H9 (cell line): ENCODE measurements at regions not wholly inside any gene's neighbourhood (a gene's known extent, or its start where the extent isn't known, plus 50 kb on each side); places are given as distances from the start of the nearest gene placed in this dataset.

Experiments used
- DNase-seq: peaks from one replicate; pipeline ENCODE4 v3.0.0-alpha.2; 2017
- H2AFZ ChIP-seq: one replicate; pipeline ENCODE4 v1.6.1; 2013; ENCODE audit warnings: mild to moderate bottlenecking, low read length, control low read depth, moderate library complexity
- H2AK5ac ChIP-seq: 2 replicates; pipeline ENCODE4 v1.6.1; 2013; ENCODE audit warnings: low read length, control low read depth, mixed read lengths; ENCODE audit not compliant: insufficient read length
- H2BK120ac ChIP-seq: one replicate; pipeline ENCODE4 v1.6.1; 2013; ENCODE audit warnings: low read depth, mild to moderate bottlenecking, low read length, control low read depth, inconsistent platforms; ENCODE audit not compliant: poor library complexity, severe bottlenecking
- H2BK12ac ChIP-seq: 2 replicates; pipeline ENCODE4 v1.6.1; 2013; ENCODE audit warnings: low read length, control low read depth, mixed read lengths, low read depth; ENCODE audit not compliant: insufficient read length
- H2BK15ac ChIP-seq: 2 replicates; pipeline ENCODE4 v1.6.1; 2013; ENCODE audit warnings: low read depth, low read length, control low read depth
- H2BK20ac ChIP-seq: one replicate; pipeline ENCODE4 v1.6.1; 2013; ENCODE audit warnings: low read depth, mild to moderate bottlenecking, low read length, control low read depth, inconsistent platforms; ENCODE audit not compliant: poor library complexity, severe bottlenecking
- H2BK5ac ChIP-seq: 2 replicates; pipeline ENCODE4 v1.6.1; 2013; ENCODE audit warnings: low read length, control low read depth, mixed read lengths; ENCODE audit not compliant: insufficient read length
- H3K14ac ChIP-seq: 2 replicates; pipeline ENCODE4 v1.6.1; 2013; ENCODE audit warnings: low read length, control low read depth; ENCODE audit not compliant: insufficient read depth
- H3K18ac ChIP-seq: 2 replicates; pipeline ENCODE4 v1.6.1; 2013; ENCODE audit warnings: low read depth, mild to moderate bottlenecking, mixed read lengths, low read length, control low read depth; ENCODE audit not compliant: insufficient read length
- H3K23ac ChIP-seq: 2 replicates; pipeline ENCODE4 v1.6.1; 2013; ENCODE audit warnings: low read length, control low read depth, mixed read lengths, low read depth; ENCODE audit not compliant: insufficient read length
- H3K23me2 ChIP-seq: 2 replicates; pipeline ENCODE4 v1.6.1; 2013; ENCODE audit warnings: low read depth, mild to moderate bottlenecking, mixed read lengths, low read length, control low read depth; ENCODE audit not compliant: insufficient read length, poor library complexity, severe bottlenecking
- H3K27ac ChIP-seq: 2 replicates; pipeline ENCODE4 v1.5.1; 2013; ENCODE audit warnings: low read length, control low read depth, mixed read lengths, low read depth; ENCODE audit not compliant: insufficient read length
- H3K27me3 ChIP-seq: 2 replicates; pipeline ENCODE4 v1.6.1; 2013; ENCODE audit warnings: low read length, control low read depth, inconsistent platforms; ENCODE audit not compliant: insufficient read depth
- H3K4ac ChIP-seq: 2 replicates; pipeline ENCODE4 v1.6.1; 2013; ENCODE audit warnings: low read depth, mild to moderate bottlenecking, control low read depth, inconsistent platforms, low read length, moderate library complexity
- H3K4me1 ChIP-seq: 2 replicates; pipeline ENCODE4 v1.6.1; 2013; ENCODE audit warnings: low read length, control low read depth, inconsistent platforms; ENCODE audit not compliant: insufficient read depth
- H3K4me2 ChIP-seq: 2 replicates; pipeline ENCODE4 v1.6.1; 2013; ENCODE audit warnings: low read length, control low read depth, mixed read lengths; ENCODE audit not compliant: insufficient read length, insufficient read depth
- H3K56ac ChIP-seq: 2 replicates; pipeline ENCODE4 v1.6.1; 2013; ENCODE audit warnings: low read depth, mild to moderate bottlenecking, mixed read lengths, low read length, control low read depth; ENCODE audit not compliant: insufficient read length
- H3K79me1 ChIP-seq: 2 replicates; pipeline ENCODE4 v1.6.1; 2013; ENCODE audit warnings: low read depth, mild to moderate bottlenecking, moderate library complexity, low read length, control low read depth, inconsistent platforms; ENCODE audit not compliant: insufficient read depth, poor library complexity, severe bottlenecking
- H3K79me2 ChIP-seq: 2 replicates; pipeline ENCODE4 v1.6.1; 2013; ENCODE audit warnings: low read length, control low read depth, inconsistent platforms; ENCODE audit not compliant: insufficient read depth
- H3K9ac ChIP-seq: 2 replicates; pipeline ENCODE4 v1.6.1; 2013; ENCODE audit warnings: low read length, control low read depth, mixed read lengths; ENCODE audit not compliant: insufficient read length; ENCODE audit errors: extremely low read depth
- H3K9me3 ChIP-seq: one replicate; pipeline ENCODE4 v1.6.1; 2013; ENCODE audit warnings: low read depth, low read length, inconsistent platforms; ENCODE audit not compliant: control insufficient read depth
- H3T11ph ChIP-seq: one replicate; pipeline ENCODE4 v1.6.1; 2013; ENCODE audit warnings: mild to moderate bottlenecking, low read length, control low read depth, inconsistent platforms
- H4K20me1 ChIP-seq: one replicate; pipeline ENCODE4 v1.6.1; 2013; ENCODE audit not compliant: control insufficient read depth, insufficient read length, insufficient read depth
- H4K5ac ChIP-seq: 2 replicates; pipeline ENCODE4 v1.6.1; 2013; ENCODE audit warnings: low read depth, mild to moderate bottlenecking, mixed read lengths, low read length, control low read depth; ENCODE audit not compliant: insufficient read length
- H4K8ac ChIP-seq: replicated peaks from 2 replicates; pipeline ENCODE4 v1.6.1; 2013; ENCODE audit warnings: low read length, control low read depth, mixed read lengths, low read depth; ENCODE audit not compliant: insufficient read length
- H4K91ac ChIP-seq: 2 replicates; pipeline ENCODE4 v1.6.1; 2013; ENCODE audit warnings: low read depth, mild to moderate bottlenecking, moderate library complexity, mixed read lengths, low read length, control low read depth; ENCODE audit not compliant: insufficient read length
- H3K27ac Mint-ChIP-seq, 3 experiments: 2 replicates in 2 of 3; 3 replicates in 1 of 3; pipeline ENCODE4 v1.8.0; 2020 to 2021; ENCODE audit warnings: mixed read lengths in 3 of 3, mild to moderate bottlenecking in 1 of 3, moderate library complexity in 1 of 3
- H3K27me3 Mint-ChIP-seq: 2 replicates; pipeline ENCODE4 v1.8.0; 2021; ENCODE audit warnings: low read depth, mild to moderate bottlenecking, moderate library complexity, mixed read lengths
- H3K36me3 Mint-ChIP-seq, 3 experiments: 2 replicates in 2 of 3; 3 replicates in 1 of 3; pipeline ENCODE4 v1.8.0; 2020 to 2021; ENCODE audit warnings: low read depth in 3 of 3, mixed read lengths in 3 of 3; ENCODE audit not compliant: insufficient read depth in 1 of 3
- H3K4me1 Mint-ChIP-seq, 2 experiments: 2 replicates each; pipeline ENCODE4 v1.8.0; 2020; ENCODE audit warnings: mixed read lengths in 2 of 2
- H3K4me3 Mint-ChIP-seq, 2 experiments: 2 replicates in 1 of 2; 3 replicates in 1 of 2; pipeline ENCODE4 v1.8.0; 2020 to 2021; ENCODE audit warnings: mild to moderate bottlenecking in 2 of 2, mixed read lengths in 2 of 2, moderate library complexity in 1 of 2
- H3K9me3 Mint-ChIP-seq, 2 experiments: 2 replicates in 1 of 2; 3 replicates in 1 of 2; pipeline ENCODE4 v1.8.0; 2020; ENCODE audit warnings: mild to moderate bottlenecking in 2 of 2, mixed read lengths in 2 of 2, moderate library complexity in 1 of 2
- CTCF ChIP-seq: fragments of 200-600 bp; sonication (generic); conservative IDR thresholded peaks from 3 replicates; pipeline ENCODE4 v1.8.0; 2021; ENCODE audit warnings: antibody characterized with exemption, mild to moderate bottlenecking
- WGBS: extraction: QIAGEN DNeasy Blood & Tissue Kit; methylation state at CpG from one replicate; pipeline ENCODE4 v1.1.7; 2013; ENCODE audit warnings: missing lambda C conversion rate, low lambda C conversion rate, mixed read lengths; ENCODE audit not compliant: insufficient read length; ENCODE audit errors: extremely low coverage; 5-methylcytosine and 5-hydroxymethylcytosine counted together

DNA sequence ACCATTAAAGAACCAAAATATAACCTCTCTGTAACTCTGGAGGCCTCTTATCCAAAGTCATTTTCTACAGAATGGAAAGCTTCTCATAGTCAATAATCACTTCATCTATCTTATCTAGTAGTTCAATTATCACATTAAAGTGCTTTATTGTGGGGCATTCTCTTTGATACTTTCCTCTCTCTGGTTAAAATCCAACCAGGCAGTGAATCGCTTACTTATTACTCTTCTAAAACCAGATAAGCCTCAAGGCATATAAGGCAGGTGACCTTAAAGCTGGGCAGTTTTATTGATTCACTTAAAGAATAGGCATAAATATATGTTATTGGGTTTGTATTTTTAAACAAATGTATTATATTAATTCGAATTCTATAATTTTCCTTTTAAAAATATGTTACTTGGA, 2162.1 kb upstream of the TENM3 start:
- TF ChIP-seq CTCF = no peak
- H4K91ac ChIP-seq = no peak overlapping the region
- no CpG with 5 or more reads among the region's 2 CpGs for WGBS
- no peaks in the 10 kb centered on the region for H3K79me2 ChIP-seq
- no peak overlapping the region for H4K5ac ChIP-seq
- H2AFZ ChIP-seq = no peak overlapping the region
- no peaks in the 10 kb centered on the region for H3K27me3 ChIP-seq
- peaks cover 9% of the 10 kb centered on the region for H3K4me1 ChIP-seq
- no peak overlapping the region for H3K56ac ChIP-seq
- H3K18ac ChIP-seq = no peak overlapping the region
- H3K79me1 ChIP-seq = no peaks in the 10 kb centered on the region
- no peak overlapping the region for H3K14ac ChIP-seq
- H2BK20ac ChIP-seq = no peak overlapping the region
- H3K4ac ChIP-seq = no peak overlapping the region
- H2BK120ac ChIP-seq = no peak overlapping the region
- Mint-ChIP-seq H3K9me3 (no peaks in the 10 kb centered on the region), H3K4me3 (no peak overlapping the region), H3K27me3 (no peaks in the 10 kb centered on the region), H3K36me3 (no peaks in the 10 kb centered on the region), H3K27ac (no peak overlapping the region), H3K4me1 (peaks cover 12% of the 10 kb centered on the region in 2 experiments)
- no peak for DNase-seq
- H3K23me2 ChIP-seq = no peaks in the 10 kb centered on the region
- H4K20me1 ChIP-seq = no peaks in the 10 kb centered on the region
- H4K8ac ChIP-seq = no peak overlapping the region
- no peak overlapping the region for H2BK15ac ChIP-seq
- no peak overlapping the region for H2AK5ac ChIP-seq
- H2BK5ac ChIP-seq = no peak overlapping the region
- no peak overlapping the region for H3K9ac ChIP-seq
- H3K27ac ChIP-seq = no peak overlapping the region
- no peaks in the 10 kb centered on the region for H3K9me3 ChIP-seq
- H3T11ph ChIP-seq = no peak overlapping the region
- H2BK12ac ChIP-seq = no peak overlapping the region
- H3K23ac ChIP-seq = no peak overlapping the region
- H3K4me2 ChIP-seq = no peak overlapping the region
